Activated B cell treated with CpG ODN at 0.5 μM for 24 hours (primary cell): ENCODE measurements at regions not wholly inside any gene's neighbourhood (a gene's known extent, or its start where the extent isn't known, plus 50 kb on each side); places are given as distances from the start of the nearest gene placed in this dataset.

Source experiments
- ATAC-seq: fragments of 200-7000 bp; cut with Tn5 transposase; one replicate; pipeline ENCODE4 v1.10.0; 2021; ENCODE audit warnings: low read depth, mild to moderate bottlenecking, moderate library complexity
- CTCF ChIA-PET: fragments of 350-600 bp; sonication (Branson Sonifier 250); formaldehyde crosslinking; loops from one replicate; lab custom pipeline; 2021; ENCODE audit warnings: antibody characterized with exemption; lab: Charles Lee
- POLR2A ChIA-PET: fragments of 350-600 bp; sonication (Branson Sonifier 250); formaldehyde crosslinking; loops from one replicate; lab custom pipeline; 2021; ENCODE audit warnings: antibody characterized with exemption; lab: Charles Lee
- DNase-seq: peaks from one replicate; pipeline ENCODE4 v3.0.0; 2022
- H3K27ac Mint-ChIP-seq: one replicate; pipeline ENCODE4 v1.8.0; 2020; ENCODE audit warnings: mixed read lengths
- H3K27me3 Mint-ChIP-seq: one replicate; pipeline ENCODE4 v1.8.0; 2021; ENCODE audit warnings: mixed read lengths
- H3K36me3 Mint-ChIP-seq: one replicate; pipeline ENCODE4 v1.8.0; 2021; ENCODE audit warnings: low read depth, mixed read lengths
- H3K4me1 Mint-ChIP-seq: one replicate; pipeline ENCODE4 v1.8.0; 2021; ENCODE audit warnings: mixed read lengths
- H3K4me3 Mint-ChIP-seq: one replicate; pipeline ENCODE4 v1.8.0; 2020; ENCODE audit warnings: mild to moderate bottlenecking, mixed read lengths
- H3K9me3 Mint-ChIP-seq: one replicate; pipeline ENCODE4 v1.8.0; 2020; ENCODE audit warnings: mixed read lengths
- CTCF ChIP-seq: fragments of 200-600 bp; IDR thresholded peaks from one replicate; pipeline ENCODE4 v1.8.0; 2022; ENCODE audit warnings: antibody characterized with exemption, mild to moderate bottlenecking
- intact Hi-C: fragments of 100-400 bp; cut with micrococcal nuclease; formaldehyde crosslinking; loops from one replicate; pipeline ENCODE4 v1.15.1; 2024

GRCh38 chr7:4460597-4460996, 221.5 kb upstream of the FOXK1 start:
- Mint-ChIP-seq H3K27me3 (no peaks in the 10 kb centered on the region), H3K27ac (no peak overlapping the region), H3K9me3 (peaks cover 5% of the 10 kb centered on the region), H3K4me3 (no peak overlapping the region), H3K4me1 (no peaks in the 10 kb centered on the region), H3K36me3 (no peaks in the 10 kb centered on the region)
- intact Hi-C loops: no loop called here
- TF ChIP-seq CTCF: no peak
- ChIA-PET POLR2A (no interaction called here), CTCF (no interaction called here)
- DNase-seq (no peak), ATAC-seq (no peak)

GRCh38 chr7:4461531-4461930, 220.6 kb upstream of the FOXK1 start:
- Mint-ChIP-seq H3K4me1 (no peaks in the 10 kb centered on the region), H3K27me3 (no peaks in the 10 kb centered on the region), H3K36me3 (no peaks in the 10 kb centered on the region), H3K27ac (no peak overlapping the region), H3K9me3 (peaks cover 5% of the 10 kb centered on the region), H3K4me3 (no peak overlapping the region)
- intact Hi-C loops: no loop called here
- no peak for TF ChIP-seq CTCF
- POLR2A ChIA-PET: no interaction called here
- no peak for ATAC-seq
- CTCF ChIA-PET: no interaction called here
- DNase-seq: no peak

GRCh38 chr7:4468320-4469102, 213.6 kb upstream of the FOXK1 start:
- Mint-ChIP-seq H3K27ac (no peak overlapping the region), H3K27me3 (no peaks in the 10 kb centered on the region), H3K4me1 (no peaks in the 10 kb centered on the region), H3K4me3 (no peak overlapping the region), H3K36me3 (no peaks in the 10 kb centered on the region), H3K9me3 (peaks cover 6% of the 10 kb centered on the region)
- intact Hi-C loops: no loop called here
- ChIA-PET CTCF (no interaction called here), POLR2A (no interaction called here)
- ATAC-seq: no peak
- no peak for TF ChIP-seq CTCF
- DNase-seq: no peak

GRCh38 chr7:4470246-4470645, 211.8 kb upstream of the FOXK1 start:
- TF ChIP-seq CTCF: no peak
- Mint-ChIP-seq H3K4me1 (no peaks in the 10 kb centered on the region), H3K4me3 (no peak overlapping the region), H3K27me3 (no peaks in the 10 kb centered on the region), H3K9me3 (peaks cover 2% of the 10 kb centered on the region), H3K27ac (no peak overlapping the region), H3K36me3 (no peaks in the 10 kb centered on the region)
- DNase-seq: no peak
- no peak for ATAC-seq
- POLR2A ChIA-PET: no interaction called here
- intact Hi-C loops: no loop called here
- CTCF ChIA-PET: no interaction called here

GRCh38 chr7:4472728-4473127, 209.4 kb upstream of the FOXK1 start:
- no peak overlapping the region for H3K27ac Mint-ChIP-seq
- no peaks in the 10 kb centered on the region for H3K36me3 Mint-ChIP-seq
- no peak for ATAC-seq
- no peak for DNase-seq
- peaks cover 2% of the 10 kb centered on the region for H3K9me3 Mint-ChIP-seq
- CTCF ChIA-PET: no interaction called here
- intact Hi-C loops: no loop called here
- peaks cover 4% of the 10 kb centered on the region for H3K27me3 Mint-ChIP-seq
- H3K4me1 Mint-ChIP-seq: no peaks in the 10 kb centered on the region
- POLR2A ChIA-PET: no interaction called here
- no peak for TF ChIP-seq CTCF
- no peak overlapping the region for H3K4me3 Mint-ChIP-seq
